H9 (cell line): ENCODE measurements at regions not wholly inside any gene's neighbourhood (a gene's known extent, or its start where the extent isn't known, plus 50 kb on each side); places are given as distances from the start of the nearest gene placed in this dataset.
"Not testable (repeated sequence)": the region's sequence is repeated elsewhere in the genome, so short reads cannot be mapped to it uniquely, and the experiment has no call there.

Experiments used
- DNase-seq: peaks from one replicate; pipeline ENCODE4 v3.0.0-alpha.2; 2017
- H2AFZ ChIP-seq: one replicate; pipeline ENCODE4 v1.6.1; 2013; ENCODE audit warnings: mild to moderate bottlenecking, low read length, control low read depth, moderate library complexity
- H2AK5ac ChIP-seq: 2 replicates; pipeline ENCODE4 v1.6.1; 2013; ENCODE audit warnings: low read length, control low read depth, mixed read lengths; ENCODE audit not compliant: insufficient read length
- H2BK120ac ChIP-seq: one replicate; pipeline ENCODE4 v1.6.1; 2013; ENCODE audit warnings: low read depth, mild to moderate bottlenecking, low read length, control low read depth, inconsistent platforms; ENCODE audit not compliant: poor library complexity, severe bottlenecking
- H2BK12ac ChIP-seq: 2 replicates; pipeline ENCODE4 v1.6.1; 2013; ENCODE audit warnings: low read length, control low read depth, mixed read lengths, low read depth; ENCODE audit not compliant: insufficient read length
- H2BK15ac ChIP-seq: 2 replicates; pipeline ENCODE4 v1.6.1; 2013; ENCODE audit warnings: low read depth, low read length, control low read depth
- H2BK20ac ChIP-seq: one replicate; pipeline ENCODE4 v1.6.1; 2013; ENCODE audit warnings: low read depth, mild to moderate bottlenecking, low read length, control low read depth, inconsistent platforms; ENCODE audit not compliant: poor library complexity, severe bottlenecking
- H2BK5ac ChIP-seq: 2 replicates; pipeline ENCODE4 v1.6.1; 2013; ENCODE audit warnings: low read length, control low read depth, mixed read lengths; ENCODE audit not compliant: insufficient read length
- H3K14ac ChIP-seq: 2 replicates; pipeline ENCODE4 v1.6.1; 2013; ENCODE audit warnings: low read length, control low read depth; ENCODE audit not compliant: insufficient read depth
- H3K18ac ChIP-seq: 2 replicates; pipeline ENCODE4 v1.6.1; 2013; ENCODE audit warnings: low read depth, mild to moderate bottlenecking, mixed read lengths, low read length, control low read depth; ENCODE audit not compliant: insufficient read length
- H3K23ac ChIP-seq: 2 replicates; pipeline ENCODE4 v1.6.1; 2013; ENCODE audit warnings: low read length, control low read depth, mixed read lengths, low read depth; ENCODE audit not compliant: insufficient read length
- H3K23me2 ChIP-seq: 2 replicates; pipeline ENCODE4 v1.6.1; 2013; ENCODE audit warnings: low read depth, mild to moderate bottlenecking, mixed read lengths, low read length, control low read depth; ENCODE audit not compliant: insufficient read length, poor library complexity, severe bottlenecking
- H3K27ac ChIP-seq: 2 replicates; pipeline ENCODE4 v1.5.1; 2013; ENCODE audit warnings: low read length, control low read depth, mixed read lengths, low read depth; ENCODE audit not compliant: insufficient read length
- H3K27me3 ChIP-seq: 2 replicates; pipeline ENCODE4 v1.6.1; 2013; ENCODE audit warnings: low read length, control low read depth, inconsistent platforms; ENCODE audit not compliant: insufficient read depth
- H3K4ac ChIP-seq: 2 replicates; pipeline ENCODE4 v1.6.1; 2013; ENCODE audit warnings: low read depth, mild to moderate bottlenecking, control low read depth, inconsistent platforms, low read length, moderate library complexity
- H3K4me1 ChIP-seq: 2 replicates; pipeline ENCODE4 v1.6.1; 2013; ENCODE audit warnings: low read length, control low read depth, inconsistent platforms; ENCODE audit not compliant: insufficient read depth
- H3K4me2 ChIP-seq: 2 replicates; pipeline ENCODE4 v1.6.1; 2013; ENCODE audit warnings: low read length, control low read depth, mixed read lengths; ENCODE audit not compliant: insufficient read length, insufficient read depth
- H3K56ac ChIP-seq: 2 replicates; pipeline ENCODE4 v1.6.1; 2013; ENCODE audit warnings: low read depth, mild to moderate bottlenecking, mixed read lengths, low read length, control low read depth; ENCODE audit not compliant: insufficient read length
- H3K79me1 ChIP-seq: 2 replicates; pipeline ENCODE4 v1.6.1; 2013; ENCODE audit warnings: low read depth, mild to moderate bottlenecking, moderate library complexity, low read length, control low read depth, inconsistent platforms; ENCODE audit not compliant: insufficient read depth, poor library complexity, severe bottlenecking
- H3K79me2 ChIP-seq: 2 replicates; pipeline ENCODE4 v1.6.1; 2013; ENCODE audit warnings: low read length, control low read depth, inconsistent platforms; ENCODE audit not compliant: insufficient read depth
- H3K9ac ChIP-seq: 2 replicates; pipeline ENCODE4 v1.6.1; 2013; ENCODE audit warnings: low read length, control low read depth, mixed read lengths; ENCODE audit not compliant: insufficient read length; ENCODE audit errors: extremely low read depth
- H3K9me3 ChIP-seq: one replicate; pipeline ENCODE4 v1.6.1; 2013; ENCODE audit warnings: low read depth, low read length, inconsistent platforms; ENCODE audit not compliant: control insufficient read depth
- H3T11ph ChIP-seq: one replicate; pipeline ENCODE4 v1.6.1; 2013; ENCODE audit warnings: mild to moderate bottlenecking, low read length, control low read depth, inconsistent platforms
- H4K20me1 ChIP-seq: one replicate; pipeline ENCODE4 v1.6.1; 2013; ENCODE audit not compliant: control insufficient read depth, insufficient read length, insufficient read depth
- H4K5ac ChIP-seq: 2 replicates; pipeline ENCODE4 v1.6.1; 2013; ENCODE audit warnings: low read depth, mild to moderate bottlenecking, mixed read lengths, low read length, control low read depth; ENCODE audit not compliant: insufficient read length
- H4K8ac ChIP-seq: replicated peaks from 2 replicates; pipeline ENCODE4 v1.6.1; 2013; ENCODE audit warnings: low read length, control low read depth, mixed read lengths, low read depth; ENCODE audit not compliant: insufficient read length
- H4K91ac ChIP-seq: 2 replicates; pipeline ENCODE4 v1.6.1; 2013; ENCODE audit warnings: low read depth, mild to moderate bottlenecking, moderate library complexity, mixed read lengths, low read length, control low read depth; ENCODE audit not compliant: insufficient read length
- H3K27ac Mint-ChIP-seq, 3 experiments: 2 replicates in 2 of 3; 3 replicates in 1 of 3; pipeline ENCODE4 v1.8.0; 2020 to 2021; ENCODE audit warnings: mixed read lengths in 3 of 3, mild to moderate bottlenecking in 1 of 3, moderate library complexity in 1 of 3
- H3K27me3 Mint-ChIP-seq: 2 replicates; pipeline ENCODE4 v1.8.0; 2021; ENCODE audit warnings: low read depth, mild to moderate bottlenecking, moderate library complexity, mixed read lengths
- H3K36me3 Mint-ChIP-seq, 3 experiments: 2 replicates in 2 of 3; 3 replicates in 1 of 3; pipeline ENCODE4 v1.8.0; 2020 to 2021; ENCODE audit warnings: low read depth in 3 of 3, mixed read lengths in 3 of 3; ENCODE audit not compliant: insufficient read depth in 1 of 3
- H3K4me1 Mint-ChIP-seq, 2 experiments: 2 replicates each; pipeline ENCODE4 v1.8.0; 2020; ENCODE audit warnings: mixed read lengths in 2 of 2
- H3K4me3 Mint-ChIP-seq, 2 experiments: 2 replicates in 1 of 2; 3 replicates in 1 of 2; pipeline ENCODE4 v1.8.0; 2020 to 2021; ENCODE audit warnings: mild to moderate bottlenecking in 2 of 2, mixed read lengths in 2 of 2, moderate library complexity in 1 of 2
- H3K9me3 Mint-ChIP-seq, 2 experiments: 2 replicates in 1 of 2; 3 replicates in 1 of 2; pipeline ENCODE4 v1.8.0; 2020; ENCODE audit warnings: mild to moderate bottlenecking in 2 of 2, mixed read lengths in 2 of 2, moderate library complexity in 1 of 2
- WGBS: extraction: QIAGEN DNeasy Blood & Tissue Kit; methylation state at CpG from one replicate; pipeline ENCODE4 v1.1.7; 2013; ENCODE audit warnings: missing lambda C conversion rate, low lambda C conversion rate, mixed read lengths; ENCODE audit not compliant: insufficient read length; ENCODE audit errors: extremely low coverage; 5-methylcytosine and 5-hydroxymethylcytosine counted together

DNA sequence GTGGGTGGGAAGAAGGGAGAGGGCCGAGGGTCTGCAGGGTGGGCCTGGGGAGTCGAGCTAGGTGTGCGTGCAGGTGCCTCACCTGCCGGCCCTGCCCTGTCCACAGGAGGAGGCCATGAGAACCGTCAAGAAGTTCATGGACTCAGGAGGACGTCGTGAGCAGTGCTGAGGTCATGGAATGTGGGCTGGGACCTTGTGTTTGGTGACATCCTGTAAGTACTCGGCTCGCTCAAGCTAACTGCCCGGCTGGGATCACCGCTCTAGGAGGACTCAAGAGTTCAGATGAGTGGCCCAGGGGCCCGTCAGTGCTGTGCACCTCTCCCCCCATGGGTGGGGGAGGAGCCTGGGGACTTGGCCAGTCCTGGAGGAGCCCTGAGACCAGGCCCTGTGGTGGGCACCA lies 4444.0 kb upstream of the TPTE start:
- not testable (repeated sequence) for H4K8ac ChIP-seq, H3K56ac ChIP-seq, H3K79me2 ChIP-seq, H2AK5ac ChIP-seq, H4K91ac ChIP-seq, DNase-seq, H2BK15ac ChIP-seq, H2BK5ac ChIP-seq, H3K36me3 Mint-ChIP-seq, H3K27ac ChIP-seq, H3K27ac Mint-ChIP-seq, H2AFZ ChIP-seq, H3K4me2 ChIP-seq, H3K23me2 ChIP-seq, H3K9me3 ChIP-seq, H4K20me1 ChIP-seq, H2BK20ac ChIP-seq, H3T11ph ChIP-seq, H3K18ac ChIP-seq, H3K4ac ChIP-seq, H4K5ac ChIP-seq, H3K9ac ChIP-seq, H3K27me3 Mint-ChIP-seq, H2BK120ac ChIP-seq, H3K4me1 ChIP-seq, H3K79me1 ChIP-seq, H3K23ac ChIP-seq, H3K4me3 Mint-ChIP-seq, H3K9me3 Mint-ChIP-seq, H3K14ac ChIP-seq, H3K27me3 ChIP-seq, H2BK12ac ChIP-seq, H3K4me1 Mint-ChIP-seq
- no CpG with 5 or more reads among the region's 12 CpGs for WGBS

DNA sequence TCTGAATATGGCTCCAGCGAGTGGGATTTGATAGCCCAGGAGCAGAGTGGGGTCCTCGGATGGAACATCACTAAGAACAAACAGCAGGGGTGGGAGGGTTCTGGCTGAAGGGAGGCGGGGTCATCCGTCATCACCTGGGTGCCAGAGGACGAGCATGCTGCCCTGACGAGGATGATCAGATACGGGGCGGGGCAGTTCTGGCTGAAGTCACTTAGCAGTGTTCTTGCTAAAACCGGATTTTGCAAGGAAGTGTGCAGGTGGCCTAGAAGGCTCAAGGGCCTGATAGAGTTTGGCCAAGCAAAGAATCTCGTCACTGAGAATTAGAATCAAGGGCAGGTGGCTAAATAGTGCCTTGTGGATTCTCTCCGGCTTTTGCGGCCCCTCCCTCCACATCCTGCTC lies 4442.5 kb upstream of the TPTE start:
- not testable (repeated sequence) for H3K27ac Mint-ChIP-seq, H2BK120ac ChIP-seq, H3K4me1 Mint-ChIP-seq, H4K91ac ChIP-seq, H3K79me2 ChIP-seq, H2AFZ ChIP-seq, H3K9me3 ChIP-seq, H3K27me3 ChIP-seq, H3K4me3 Mint-ChIP-seq, H3K4me1 ChIP-seq, H2AK5ac ChIP-seq, H3K79me1 ChIP-seq, H3K56ac ChIP-seq, H3K23ac ChIP-seq, H2BK12ac ChIP-seq, H3K4ac ChIP-seq, H4K8ac ChIP-seq, H2BK20ac ChIP-seq, H3K9ac ChIP-seq, H3K36me3 Mint-ChIP-seq, H3K4me2 ChIP-seq, H3K27me3 Mint-ChIP-seq, H3K27ac ChIP-seq, H4K20me1 ChIP-seq, H2BK5ac ChIP-seq, H3K9me3 Mint-ChIP-seq, H3K14ac ChIP-seq, H3K18ac ChIP-seq, H4K5ac ChIP-seq, H3K23me2 ChIP-seq, DNase-seq, H2BK15ac ChIP-seq, H3T11ph ChIP-seq
- WGBS, result no CpG with 5 or more reads among the region's 12 CpGs
